Neural cell (in vitro differentiated cells): ENCODE measurements at regions not wholly inside any gene's neighbourhood (a gene's known extent, or its start where the extent isn't known, plus 50 kb on each side); places are given as distances from the start of the nearest gene placed in this dataset.

Source experiments
- H2AFZ ChIP-seq: fragments of 200-600, 300-800 bp; sonication (generic), shearing (Covaris generic); 2 replicates; pipeline ENCODE4 v1.6.0; 2014; ENCODE audit warnings: low read depth, mild to moderate bottlenecking, antibody characterized with exemption, low read length, moderate library complexity
- H3F3A ChIP-seq: fragments of 200-600 bp; shearing (Covaris generic); 2 replicates; pipeline ENCODE4 v1.6.1; 2016; ENCODE audit warnings: mild to moderate bottlenecking, moderate library complexity, mixed read lengths, antibody characterized with exemption, low read length; ENCODE audit not compliant: insufficient read depth, poor library complexity, severe bottlenecking
- H3K27ac ChIP-seq: fragments of 200-600, 300-800 bp; sonication (generic), shearing (Covaris generic); 2 replicates; pipeline ENCODE4 v1.5.1; 2014; ENCODE audit warnings: mild to moderate bottlenecking, low read length, moderate library complexity
- H3K27me3 ChIP-seq: fragments of 300-800, 200-600 bp; sonication (generic), shearing (Covaris generic); 2 replicates; pipeline ENCODE4 v1.6.0; 2014; ENCODE audit warnings: mild to moderate bottlenecking, low read depth, low read length, moderate library complexity; ENCODE audit not compliant: insufficient read depth
- H3K36me3 ChIP-seq: fragments of 300-800, 200-600 bp; sonication (generic), shearing (Covaris generic); 2 replicates; pipeline ENCODE4 v1.5.1; 2014; ENCODE audit warnings: mild to moderate bottlenecking, antibody characterized with exemption, low read length, moderate library complexity; ENCODE audit not compliant: insufficient read depth
- H3K4me2 ChIP-seq: fragments of 300-800, 200-600 bp; sonication (generic), shearing (Covaris generic); 2 replicates; pipeline ENCODE4 v1.6.0; 2014; ENCODE audit warnings: mild to moderate bottlenecking, low read length
- H3K4me3 ChIP-seq: fragments of 300-800, 200-600 bp; sonication (generic), shearing (Covaris generic); 2 replicates; pipeline ENCODE4 v1.5.1; 2014; ENCODE audit warnings: mild to moderate bottlenecking, low read length, moderate library complexity
- H3K79me2 ChIP-seq: fragments of 200-600 bp; shearing (Covaris generic); replicated peaks from 2 replicates; pipeline ENCODE4 v1.6.0; 2014; ENCODE audit warnings: mild to moderate bottlenecking, low read length, moderate library complexity; ENCODE audit not compliant: insufficient read depth
- H3K9ac ChIP-seq: fragments of 300-800, 200-600 bp; sonication (generic), shearing (Covaris generic); 2 replicates; pipeline ENCODE4 v1.6.1; 2016; ENCODE audit warnings: mild to moderate bottlenecking, low read length, mixed read lengths
- H3K9me2 ChIP-seq: fragments of 200-600 bp; shearing (Covaris generic); 2 replicates; pipeline ENCODE4 v1.6.1; 2016; ENCODE audit warnings: mild to moderate bottlenecking, low read length, mixed read lengths; ENCODE audit not compliant: insufficient read depth
- H3K9me3 ChIP-seq: fragments of 200-600, 300-800 bp; sonication (generic), shearing (Covaris generic); 2 replicates; pipeline ENCODE4 v1.6.1; 2016; ENCODE audit warnings: mild to moderate bottlenecking, mixed run types, low read length, moderate library complexity, mixed read lengths
- H4K20me1 ChIP-seq: fragments of 200-600 bp; shearing (Covaris generic); 2 replicates; pipeline ENCODE4 v1.6.1; 2016; ENCODE audit warnings: mild to moderate bottlenecking, mixed run types; ENCODE audit not compliant: insufficient read depth
- EP300 ChIP-seq: fragments of 450-650 bp; conservative IDR thresholded peaks from 2 replicates; pipeline ENCODE4 v1.6.1; 2014; ENCODE audit warnings: antibody characterized with exemption, mild to moderate bottlenecking, moderate library complexity; ENCODE audit not compliant: poor library complexity, severe bottlenecking
- EZH2 ChIP-seq: fragments of 200-600, 300-800 bp; shearing (Covaris generic), sonication (generic); IDR thresholded peaks from 2 replicates; pipeline ENCODE4 v1.6.1; 2014; ENCODE audit warnings: antibody characterized with exemption, low read length, borderline replicate concordance, mild to moderate bottlenecking; ENCODE audit not compliant: insufficient read depth, poor library complexity, severe bottlenecking
- MXI1 ChIP-seq: fragments of 450-650 bp; conservative IDR thresholded peaks from 2 replicates; pipeline ENCODE4 v1.6.1; 2014; ENCODE audit warnings: antibody characterized with exemption, mild to moderate bottlenecking; ENCODE audit not compliant: poor library complexity, severe bottlenecking
- POLR2AphosphoS5 ChIP-seq: IDR thresholded peaks from 2 replicates; pipeline ENCODE4 v1.6.1; 2012
- RAD21 ChIP-seq: fragments of 450-650 bp; conservative IDR thresholded peaks from 2 replicates; pipeline ENCODE4 v1.6.1; 2014; ENCODE audit warnings: antibody characterized with exemption, mild to moderate bottlenecking, moderate library complexity
- SMC3 ChIP-seq: fragments of 450-650 bp; conservative IDR thresholded peaks from 2 replicates; pipeline ENCODE4 v1.6.1; 2014; ENCODE audit warnings: antibody characterized with exemption, mild to moderate bottlenecking, moderate library complexity; ENCODE audit not compliant: poor library complexity
- TAF1 ChIP-seq: IDR thresholded peaks from 2 replicates; pipeline ENCODE4 v1.6.1; 2012; ENCODE audit warnings: low read depth
- TF ChIP-seq, protein P1 (sequence below): IDR thresholded peaks from 2 replicates; pipeline ENCODE4 v1.6.1; 2012; ENCODE audit warnings: borderline replicate concordance
- TF ChIP-seq, protein P2 (sequence below): fragments of 450-650 bp; IDR thresholded peaks from 2 replicates; pipeline ENCODE4 v1.5.1; 2014; ENCODE audit warnings: antibody characterized with exemption, mild to moderate bottlenecking, moderate library complexity; ENCODE audit not compliant: poor library complexity, severe bottlenecking

DNA sequence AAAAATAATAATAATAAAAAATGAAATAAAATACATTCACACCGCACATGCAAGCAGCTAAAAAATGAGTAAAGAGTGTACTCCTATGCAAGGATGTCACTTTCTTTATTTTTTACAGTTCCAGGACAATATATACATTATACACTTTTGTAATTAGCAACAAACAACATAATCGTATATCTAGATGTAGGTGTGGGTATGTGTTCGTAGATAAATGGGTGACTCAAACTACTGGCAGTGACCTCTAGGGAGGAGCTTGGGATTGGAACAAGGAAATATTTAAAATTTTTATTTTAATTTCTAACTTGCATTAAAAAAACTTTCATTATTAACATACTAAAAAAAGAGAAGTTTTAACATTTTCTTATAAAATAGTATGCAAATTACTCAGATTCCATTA is 86.1 kb upstream of the MYLIP start:
- no peak overlapping the region for H3K9ac ChIP-seq
- no peaks in the 10 kb centered on the region for H3K9me3 ChIP-seq
- H3F3A ChIP-seq, result no peaks in the 10 kb centered on the region
- no peak for TF ChIP-seq POLR2AphosphoS5
- TF ChIP-seq, protein P1, sequence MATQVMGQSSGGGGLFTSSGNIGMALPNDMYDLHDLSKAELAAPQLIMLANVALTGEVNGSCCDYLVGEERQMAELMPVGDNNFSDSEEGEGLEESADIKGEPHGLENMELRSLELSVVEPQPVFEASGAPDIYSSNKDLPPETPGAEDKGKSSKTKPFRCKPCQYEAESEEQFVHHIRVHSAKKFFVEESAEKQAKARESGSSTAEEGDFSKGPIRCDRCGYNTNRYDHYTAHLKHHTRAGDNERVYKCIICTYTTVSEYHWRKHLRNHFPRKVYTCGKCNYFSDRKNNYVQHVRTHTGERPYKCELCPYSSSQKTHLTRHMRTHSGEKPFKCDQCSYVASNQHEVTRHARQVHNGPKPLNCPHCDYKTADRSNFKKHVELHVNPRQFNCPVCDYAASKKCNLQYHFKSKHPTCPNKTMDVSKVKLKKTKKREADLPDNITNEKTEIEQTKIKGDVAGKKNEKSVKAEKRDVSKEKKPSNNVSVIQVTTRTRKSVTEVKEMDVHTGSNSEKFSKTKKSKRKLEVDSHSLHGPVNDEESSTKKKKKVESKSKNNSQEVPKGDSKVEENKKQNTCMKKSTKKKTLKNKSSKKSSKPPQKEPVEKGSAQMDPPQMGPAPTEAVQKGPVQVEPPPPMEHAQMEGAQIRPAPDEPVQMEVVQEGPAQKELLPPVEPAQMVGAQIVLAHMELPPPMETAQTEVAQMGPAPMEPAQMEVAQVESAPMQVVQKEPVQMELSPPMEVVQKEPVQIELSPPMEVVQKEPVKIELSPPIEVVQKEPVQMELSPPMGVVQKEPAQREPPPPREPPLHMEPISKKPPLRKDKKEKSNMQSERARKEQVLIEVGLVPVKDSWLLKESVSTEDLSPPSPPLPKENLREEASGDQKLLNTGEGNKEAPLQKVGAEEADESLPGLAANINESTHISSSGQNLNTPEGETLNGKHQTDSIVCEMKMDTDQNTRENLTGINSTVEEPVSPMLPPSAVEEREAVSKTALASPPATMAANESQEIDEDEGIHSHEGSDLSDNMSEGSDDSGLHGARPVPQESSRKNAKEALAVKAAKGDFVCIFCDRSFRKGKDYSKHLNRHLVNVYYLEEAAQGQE, result no peak
- no peak for TF ChIP-seq SMC3
- TF ChIP-seq MXI1, result no peak
- TF ChIP-seq RAD21, result no peak
- TF ChIP-seq EP300, result no peak
- H3K4me2 ChIP-seq, result no peak overlapping the region
- H3K4me3 ChIP-seq, result no peak overlapping the region
- H3K27me3 ChIP-seq, result no peaks in the 10 kb centered on the region
- H3K36me3 ChIP-seq, result no peaks in the 10 kb centered on the region
- H3K9me2 ChIP-seq, result no peaks in the 10 kb centered on the region
- H4K20me1 ChIP-seq, result no peaks in the 10 kb centered on the region
- H3K27ac ChIP-seq, result no peak overlapping the region
- H3K79me2 ChIP-seq, result no peaks in the 10 kb centered on the region
- no peak overlapping the region for H2AFZ ChIP-seq

DNA sequence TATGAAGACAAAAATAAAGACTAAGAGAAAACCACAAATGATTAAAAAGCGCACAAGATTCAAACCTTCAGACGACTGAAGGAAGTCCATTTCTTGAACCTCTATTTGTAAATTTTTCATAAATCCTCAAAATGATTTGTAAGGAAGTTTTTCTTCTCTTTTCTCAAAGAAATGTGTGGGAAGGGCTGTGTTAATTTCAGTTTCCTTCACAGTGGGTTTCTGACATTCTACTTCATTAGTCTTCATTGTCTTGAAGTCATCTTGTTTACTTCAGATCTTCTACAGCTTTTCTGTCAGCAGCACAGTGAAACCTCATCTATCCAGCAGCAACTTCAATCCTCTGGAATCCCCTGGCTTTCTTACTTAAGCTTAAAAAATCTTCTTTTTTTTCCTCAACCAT is 87.6 kb upstream of the MYLIP start:
- Histone ChIP-seq H4K20me1 (no peaks in the 10 kb centered on the region), H3K27ac (no peak overlapping the region), H3K27me3 (no peaks in the 10 kb centered on the region), H3K4me3 (no peak overlapping the region), H3K4me2 (no peak overlapping the region), H3K79me2 (no peaks in the 10 kb centered on the region), H3F3A (no peaks in the 10 kb centered on the region), H2AFZ (no peak overlapping the region), H3K9me2 (no peaks in the 10 kb centered on the region), H3K36me3 (no peaks in the 10 kb centered on the region), H3K9ac (no peak overlapping the region), H3K9me3 (no peaks in the 10 kb centered on the region)
- TF ChIP-seq MXI1 (no peak), POLR2AphosphoS5 (no peak), RAD21 (no peak), EP300 (no peak), EZH2 (no peak), SMC3 (no peak), TAF1 (no peak)
- TF ChIP-seq, protein P1, result no peak
- TF ChIP-seq, protein P2, sequence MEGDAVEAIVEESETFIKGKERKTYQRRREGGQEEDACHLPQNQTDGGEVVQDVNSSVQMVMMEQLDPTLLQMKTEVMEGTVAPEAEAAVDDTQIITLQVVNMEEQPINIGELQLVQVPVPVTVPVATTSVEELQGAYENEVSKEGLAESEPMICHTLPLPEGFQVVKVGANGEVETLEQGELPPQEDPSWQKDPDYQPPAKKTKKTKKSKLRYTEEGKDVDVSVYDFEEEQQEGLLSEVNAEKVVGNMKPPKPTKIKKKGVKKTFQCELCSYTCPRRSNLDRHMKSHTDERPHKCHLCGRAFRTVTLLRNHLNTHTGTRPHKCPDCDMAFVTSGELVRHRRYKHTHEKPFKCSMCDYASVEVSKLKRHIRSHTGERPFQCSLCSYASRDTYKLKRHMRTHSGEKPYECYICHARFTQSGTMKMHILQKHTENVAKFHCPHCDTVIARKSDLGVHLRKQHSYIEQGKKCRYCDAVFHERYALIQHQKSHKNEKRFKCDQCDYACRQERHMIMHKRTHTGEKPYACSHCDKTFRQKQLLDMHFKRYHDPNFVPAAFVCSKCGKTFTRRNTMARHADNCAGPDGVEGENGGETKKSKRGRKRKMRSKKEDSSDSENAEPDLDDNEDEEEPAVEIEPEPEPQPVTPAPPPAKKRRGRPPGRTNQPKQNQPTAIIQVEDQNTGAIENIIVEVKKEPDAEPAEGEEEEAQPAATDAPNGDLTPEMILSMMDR, result no peak
